ENCODE measurements at regions not wholly inside any gene's neighbourhood (a gene's known extent, or its start where the extent isn't known, plus 50 kb on each side); places are given as distances from the start of the nearest gene placed in this dataset.
"Not testable (repeated sequence)": the region's sequence is repeated elsewhere in the genome, so short reads cannot be mapped to it uniquely, and the experiment has no call there.

DNA sequence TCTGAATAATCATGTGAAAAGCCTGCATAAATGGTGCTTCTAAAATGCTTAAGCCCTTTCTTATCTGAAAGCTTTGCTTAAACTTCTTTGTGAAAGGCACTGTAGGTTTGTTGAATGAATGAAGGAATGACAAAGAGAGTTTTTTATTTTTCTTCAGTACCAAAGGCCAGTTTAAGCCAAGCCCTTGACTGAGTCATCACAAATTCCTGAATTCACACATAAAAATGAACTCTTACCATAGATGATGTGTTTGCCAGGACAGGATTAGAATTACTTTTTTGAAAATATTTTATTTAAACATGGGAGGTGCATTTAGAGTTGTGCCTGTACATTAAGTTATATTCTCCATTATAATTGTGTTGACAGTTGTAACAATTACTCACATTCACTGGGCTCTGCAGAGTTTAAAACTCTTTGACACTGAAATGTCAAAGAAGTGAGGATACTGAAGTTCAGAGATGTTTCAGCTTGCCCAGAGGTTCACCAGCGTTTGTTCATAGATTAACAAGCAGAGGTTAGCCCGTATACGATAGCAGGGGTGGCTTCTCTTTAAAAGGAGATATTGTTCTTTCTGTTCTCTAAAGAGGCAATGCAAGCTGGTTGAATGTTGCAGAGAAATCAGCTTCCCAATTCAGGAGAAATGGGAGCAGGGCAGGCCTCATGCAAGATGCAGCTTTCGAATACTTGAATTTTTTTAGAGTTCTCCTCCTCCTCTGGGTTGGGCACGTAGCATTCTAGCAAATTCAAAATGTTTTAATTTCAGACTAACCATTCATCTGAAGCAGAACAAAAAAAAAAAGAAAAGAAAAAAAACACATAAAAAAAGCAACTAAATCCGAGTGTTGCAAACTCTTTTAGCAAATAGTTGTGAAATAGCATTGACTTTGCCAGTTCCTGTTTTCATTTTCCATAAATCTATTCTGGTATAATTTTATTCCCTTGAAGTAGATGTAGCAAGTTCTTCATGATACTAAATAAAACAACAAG lies 358.7 kb upstream of the KLF4 start:
- no peak for DNase-seq

GRCh38 chr9:107842530-107842929 lies 353.0 kb upstream of the KLF4 start:
- no peak for DNase-seq

- no peak for DNase-seq
Measured at GRCh38 chr9:107841076-107841475, 351.5 kb upstream of the KLF4 start.

DNA sequence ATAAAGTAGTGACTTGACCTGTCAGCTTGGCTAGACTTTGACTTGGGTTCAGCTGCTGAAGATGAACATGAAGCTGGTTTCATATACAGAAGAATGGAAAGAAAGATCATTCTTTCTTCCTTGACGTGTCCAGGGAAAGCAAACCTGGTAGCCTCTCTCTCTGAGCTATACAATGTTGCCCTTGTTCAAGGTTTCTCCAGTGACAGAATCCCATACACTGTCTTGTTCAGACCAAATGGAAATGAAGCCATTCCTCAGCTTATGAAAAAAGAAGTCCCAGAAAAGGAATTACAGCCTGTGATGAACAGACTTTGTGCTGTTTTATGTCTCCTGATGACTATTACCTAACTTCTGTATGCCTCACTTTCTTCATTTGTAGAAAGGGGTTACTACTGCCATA lies 349.8 kb upstream of the KLF4 start:
- DNase-seq, result no peak

DNA sequence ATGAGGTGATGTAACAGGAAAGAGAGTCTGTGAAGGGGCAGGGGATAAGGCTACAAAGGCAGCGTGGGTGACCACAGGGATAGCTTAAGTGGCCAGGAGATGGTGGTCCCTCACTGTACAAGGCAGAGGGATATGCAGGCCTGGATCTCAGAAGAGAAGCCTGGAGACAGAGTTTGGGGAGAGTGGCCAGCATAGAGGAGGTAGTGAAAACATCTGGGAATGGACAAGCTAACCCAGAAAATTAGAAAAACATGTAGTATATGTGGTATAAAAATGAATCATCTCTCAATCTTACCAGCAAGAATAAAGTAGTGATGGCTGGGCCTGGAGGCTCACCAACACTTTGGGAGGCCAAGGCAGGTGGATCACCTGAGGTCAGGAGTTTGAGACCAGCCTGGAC lies 349.2 kb upstream of the KLF4 start:
- no peak for DNase-seq

- no peak for DNase-seq
Measured at GRCh38 chr9:107836300-107836699, 346.7 kb upstream of the KLF4 start.

DNA sequence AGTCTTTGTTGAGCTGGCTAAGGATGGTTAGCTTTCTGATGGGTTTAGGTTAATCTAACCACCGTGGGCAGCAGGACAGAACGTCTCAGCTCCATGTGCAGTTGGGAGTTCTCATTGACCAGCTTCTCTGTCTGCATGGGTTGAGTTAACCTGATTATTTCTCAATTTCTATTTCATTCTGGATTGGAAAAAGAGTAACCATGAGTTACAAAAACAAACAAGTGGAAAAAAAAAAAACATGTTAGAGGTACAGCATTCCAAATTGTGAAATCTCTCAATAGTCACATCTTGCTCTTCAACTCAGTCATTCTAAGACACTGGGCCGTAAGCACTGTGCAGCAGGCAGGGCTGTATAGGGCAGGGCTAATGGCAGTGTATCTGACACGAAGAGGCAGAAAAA lies 343.7 kb upstream of the KLF4 start:
- no peak for DNase-seq

DNA sequence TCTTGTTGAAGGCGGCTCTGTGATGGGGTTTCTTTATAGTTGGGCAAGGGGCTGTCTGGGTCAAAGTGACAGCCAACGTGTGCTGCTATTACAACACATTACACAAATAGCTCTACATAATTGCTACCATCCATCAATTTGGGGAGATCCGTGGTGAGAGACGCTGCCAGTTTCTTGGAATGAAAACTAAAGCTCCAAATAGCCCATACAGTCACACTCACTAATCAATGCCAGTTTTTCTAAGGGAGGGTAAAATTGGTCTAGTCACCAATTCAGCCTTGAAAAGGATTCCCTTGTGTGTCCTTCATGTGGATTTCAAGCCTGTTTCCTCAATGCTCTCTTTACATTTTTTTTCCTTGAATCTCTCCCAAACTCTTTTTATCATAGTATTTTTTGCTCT lies 343.3 kb upstream of the KLF4 start:
- DNase-seq, result no peak

DNA sequence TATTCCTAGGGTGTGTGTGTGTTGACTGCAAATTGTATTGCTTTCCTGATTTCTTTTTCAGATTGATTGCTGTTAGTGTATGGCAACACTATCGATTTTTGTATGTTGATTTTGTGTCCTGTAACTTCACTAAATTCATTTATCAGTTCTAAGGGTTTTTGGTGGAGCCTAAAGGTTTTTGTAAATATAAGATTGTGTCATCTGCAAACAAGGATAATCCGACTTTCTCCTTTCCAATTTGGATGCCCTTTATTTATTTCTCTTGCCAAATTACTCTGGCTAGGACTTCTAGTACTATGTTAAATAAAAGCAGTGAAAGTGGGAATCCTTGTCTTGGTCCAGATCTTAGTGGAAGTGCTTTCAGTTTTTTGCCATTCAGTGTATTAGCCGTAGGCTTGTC lies 340.9 kb upstream of the KLF4 start:
- no peak for DNase-seq

DNA sequence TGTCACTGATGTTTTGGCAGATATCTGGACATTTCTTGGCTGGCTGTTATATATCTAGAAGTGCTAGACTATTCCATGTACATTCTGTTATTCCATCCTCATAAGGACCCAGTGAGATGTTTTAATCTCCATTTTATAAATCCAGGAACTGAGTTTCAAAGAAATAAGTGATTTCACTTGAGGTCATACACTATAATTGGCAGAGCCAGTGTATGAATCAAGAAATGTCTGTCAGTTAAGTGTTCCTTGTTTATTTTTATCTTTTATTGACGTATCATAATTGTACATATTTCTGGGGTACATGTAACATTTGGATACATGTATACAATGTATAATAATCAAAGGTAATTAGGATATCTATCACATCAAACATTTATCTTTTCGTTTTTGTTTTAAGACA lies 338.3 kb upstream of the KLF4 start:
- DNase-seq, result no peak

GRCh38 chr9:107827304-107827703 lies 337.7 kb upstream of the KLF4 start:
- DNase-seq, result no peak

- not testable (repeated sequence) for DNase-seq
Measured at GRCh38 chr9:107826688-107826983, 337.1 kb upstream of the KLF4 start.

DNA sequence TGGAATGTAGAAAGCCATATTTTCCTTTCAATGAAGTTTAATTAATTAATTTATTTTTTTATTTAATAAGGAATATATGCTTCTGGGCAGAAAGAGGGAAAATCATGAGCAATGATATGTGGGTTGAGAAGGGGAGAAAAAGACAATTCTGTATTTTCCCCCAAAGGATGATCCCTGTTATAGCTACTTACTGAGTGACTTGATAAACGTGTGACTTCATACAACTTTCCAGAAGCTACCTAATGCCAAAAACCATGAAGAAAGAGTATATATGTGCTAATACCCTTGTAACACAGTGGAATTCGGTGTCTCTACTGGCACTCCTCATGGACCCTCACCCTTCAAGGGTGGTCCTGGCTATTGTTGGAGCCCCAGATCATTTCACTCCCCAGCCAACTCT lies 335.0 kb upstream of the KLF4 start:
- DNase-seq, result no peak

DNA sequence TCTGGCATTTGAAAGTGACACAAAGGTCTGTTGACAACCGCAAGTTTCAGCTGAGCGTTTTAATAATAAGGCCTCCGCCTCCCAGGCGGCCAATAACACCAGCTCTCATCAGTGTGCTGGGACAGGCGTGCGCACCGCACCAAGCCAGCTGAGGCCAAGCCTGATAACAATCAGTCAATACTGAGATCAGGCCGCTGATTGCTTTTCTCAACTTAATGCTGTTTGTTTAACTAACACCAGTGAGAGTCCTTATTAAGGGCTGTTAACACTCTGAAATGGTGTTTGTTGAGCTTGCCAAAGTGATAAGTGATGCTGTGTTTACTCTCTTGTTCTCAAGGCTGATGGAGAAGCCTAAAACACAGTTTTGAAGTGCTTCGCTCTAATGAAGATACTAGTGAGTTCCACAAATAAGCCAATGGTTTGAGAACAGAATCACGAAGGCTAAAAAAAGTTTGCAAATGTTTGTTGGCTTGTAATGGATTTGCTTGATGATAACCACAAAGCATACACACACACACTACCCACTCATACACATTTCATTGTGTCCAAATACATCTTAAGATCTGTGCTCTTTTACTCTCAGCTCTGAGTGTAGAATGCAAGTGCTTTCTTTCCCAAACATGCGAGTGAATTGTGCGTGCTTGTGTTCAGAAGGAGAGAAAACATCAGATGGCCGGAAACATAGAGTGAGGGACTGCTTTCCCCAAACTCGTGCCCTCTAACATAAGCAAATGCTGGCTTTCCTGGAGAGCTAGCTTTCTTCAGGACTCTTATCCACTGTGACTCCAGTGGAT lies 330.4 kb upstream of the KLF4 start:
- no peak for DNase-seq

GRCh38 chr9:107818503-107818829 lies 328.9 kb upstream of the KLF4 start:
- not testable (repeated sequence) for DNase-seq

- DNase-seq, result not testable (repeated sequence)
Measured at GRCh38 chr9:107817595-107818502, 328.3 kb upstream of the KLF4 start.

DNA sequence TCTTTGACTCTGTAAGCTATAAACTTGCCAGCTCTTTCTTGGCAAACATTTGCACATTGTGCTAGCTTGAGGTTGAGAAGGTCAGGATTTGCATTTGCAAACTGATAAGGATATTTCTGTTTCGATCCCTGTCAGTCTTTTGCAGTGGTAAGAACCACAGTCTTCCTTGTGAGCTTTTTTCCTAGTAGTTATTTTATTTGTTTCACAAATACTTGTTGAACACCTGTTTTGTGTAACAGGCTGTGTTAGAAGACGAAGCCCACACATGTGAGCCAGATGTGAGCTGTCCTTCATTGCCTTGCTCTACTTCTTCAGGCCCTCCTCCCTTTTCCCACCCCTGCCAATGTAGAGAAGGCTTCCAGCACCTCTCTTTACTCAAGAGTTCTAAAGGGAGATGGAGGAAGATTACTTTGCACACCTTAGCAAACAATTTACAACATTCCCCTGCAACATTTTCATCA lies 327.0 kb upstream of the KLF4 start:
- no peak for DNase-seq

DNA sequence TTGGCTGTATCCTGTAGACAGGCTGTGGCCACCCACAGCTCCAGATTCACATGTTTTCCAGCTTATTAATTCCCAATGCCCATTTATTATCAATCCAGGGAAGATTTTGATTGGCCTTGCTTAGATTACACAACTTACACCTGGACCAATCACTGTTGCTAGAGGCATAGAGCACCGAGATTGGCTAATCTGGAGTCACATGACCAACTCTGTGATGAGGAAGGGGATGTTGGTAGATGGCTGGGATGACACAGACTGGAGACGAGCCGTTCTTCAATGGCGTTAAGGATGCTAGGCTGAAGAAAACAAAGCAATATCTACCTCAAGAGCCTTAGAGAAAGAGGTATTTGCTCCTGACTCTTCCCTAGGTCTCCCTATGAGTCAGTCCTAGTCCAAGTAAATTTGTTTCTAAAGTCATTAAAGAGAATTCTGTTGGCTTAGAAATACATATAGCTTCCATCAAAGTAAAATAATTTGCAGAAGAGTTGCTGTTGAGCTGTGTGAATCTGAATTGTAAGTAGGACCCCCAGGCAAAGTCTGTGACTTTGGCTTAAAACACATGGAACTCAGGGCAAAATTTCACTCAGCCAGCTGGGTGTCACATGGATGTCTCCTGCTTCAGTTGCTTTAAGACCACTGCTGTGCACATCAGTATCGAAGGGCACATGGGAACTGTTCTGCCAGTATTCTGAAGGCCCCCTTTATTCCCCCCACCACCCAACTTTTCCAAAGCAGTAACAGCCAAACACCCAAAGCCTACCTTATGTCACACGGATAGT lies 326.4 kb upstream of the KLF4 start:
- DNase-seq, result no peak

GRCh38 chr9:107813287-107813686 lies 323.7 kb upstream of the KLF4 start:
- DNase-seq, result no peak

DNA sequence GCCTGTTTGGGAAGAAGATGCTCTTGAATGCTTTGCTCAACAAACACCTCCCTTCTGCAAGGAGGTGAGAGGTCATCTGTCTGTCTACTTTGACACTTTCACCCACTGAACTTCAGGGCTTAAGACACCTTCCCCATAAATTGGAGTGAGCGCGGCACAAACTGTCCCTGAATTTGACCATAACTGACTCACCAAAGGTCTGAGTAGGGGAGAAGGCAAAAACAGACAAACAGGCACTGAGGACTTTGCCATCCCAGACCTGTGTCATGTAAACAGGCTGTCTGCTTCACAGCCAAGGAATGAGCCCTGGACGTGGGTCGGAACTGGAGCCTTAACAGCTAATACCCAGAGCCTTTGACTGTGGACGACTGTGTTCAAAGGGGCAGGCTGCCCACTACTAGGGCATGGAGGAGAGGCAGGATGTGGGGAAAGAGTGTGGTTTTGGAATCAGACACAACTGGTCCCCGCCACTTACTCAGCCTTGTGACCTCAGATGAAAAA lies 320.9 kb upstream of the KLF4 start:
- no peak for DNase-seq

DNA sequence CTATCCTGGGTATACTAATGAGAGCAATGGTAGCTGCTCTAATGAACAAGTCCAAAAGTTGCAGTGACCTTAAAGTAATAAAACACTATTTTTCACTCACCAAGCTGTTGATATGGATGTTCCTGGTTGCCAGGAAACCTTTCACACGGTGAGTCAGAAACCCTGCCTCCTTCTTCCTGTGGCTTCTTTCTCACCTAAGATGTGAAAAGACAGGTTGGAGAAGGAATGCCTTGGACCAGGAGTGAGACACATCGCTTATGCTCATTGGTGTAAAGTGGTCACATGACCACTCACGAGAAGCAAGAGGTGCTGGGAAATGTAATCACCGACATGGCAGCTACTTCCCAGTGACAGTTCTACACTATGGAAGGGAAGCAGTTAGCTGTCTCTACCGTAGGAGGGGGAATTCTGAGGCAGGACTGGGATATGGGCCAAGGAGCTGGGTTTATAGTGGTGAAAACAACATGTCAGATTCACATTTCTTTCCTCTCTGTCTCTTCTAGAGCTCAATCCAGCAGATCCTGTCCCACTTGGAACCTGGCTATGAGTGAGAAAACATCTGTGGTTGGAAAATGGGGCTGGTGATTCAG lies 320.4 kb upstream of the KLF4 start:
- no peak for DNase-seq

GRCh38 chr9:107807183-107807582 lies 317.6 kb upstream of the KLF4 start:
- DNase-seq, result no peak
